ENCODE measurements at regions not wholly inside any gene's neighbourhood (a gene's known extent, or its start where the extent isn't known, plus 50 kb on each side); places are given as distances from the start of the nearest gene placed in this dataset.
"Not testable (repeated sequence)": the region's sequence is repeated elsewhere in the genome, so short reads cannot be mapped to it uniquely, and the experiment has no call there.

GRCh38 chr6:58290177-58290576 is 972.7 kb downstream of the PRIM2 start (continued):
- TF ChIP-seq CTCF (IDR thresholded peaks at IDR 0.05 in 2 of 3, conservative IDR thresholded peaks at IDR 0.05 in 1 of 3; ENCODE audit: borderline replicate concordance in 1 of 3, insufficient read depth in 1 of 3, low read depth in 2 of 3, low read length in 2 of 3) (no peak), SRF (IDR thresholded peaks at IDR 0.05; ENCODE audit: low read depth) (no peak), POLR2AphosphoS5 (IDR thresholded peaks at IDR 0.05; ENCODE audit: low read depth, low read length) (no peak), FOSL1 (IDR thresholded peaks at IDR 0.05; ENCODE audit: low read depth) (no peak), RAD21 (IDR thresholded peaks at IDR 0.05; ENCODE audit: low read depth) (no peak), ZBTB33 (IDR thresholded peaks at IDR 0.05; ENCODE audit: extremely low read depth, insufficient replicate concordance, low read length) (no peak), TCF7L2 (IDR thresholded peaks at IDR 0.05; ENCODE audit: borderline replicate concordance, extremely low read depth, insufficient read depth, insufficient read length) (no peak), SIN3A (IDR thresholded peaks at IDR 0.05; ENCODE audit: low read depth) (no peak)

GRCh38 chr6:58291319-58291718 is 973.9 kb downstream of the PRIM2 start:
- H3K79me2 ChIP-seq (ENCODE audit: insufficient read depth, low read length); ATAC-seq; DNase-seq (ENCODE audit: low read depth, low spot score); H3K4me2 ChIP-seq (ENCODE audit: low read length); H3K36me3 ChIP-seq (ENCODE audit: control insufficient read depth in 1 of 2, insufficient read depth in 2 of 2, low read length in 2 of 2); POLR2A ChIA-PET; H3K4me3 ChIP-seq (replicated peaks in 1 of 2; ENCODE audit: low read depth in 1 of 2, low read length in 2 of 2); BruUV-seq (replicated peaks); H2AFZ ChIP-seq (ENCODE audit: low read depth, low read length, poor library complexity, severe bottlenecking); RAD21 ChIA-PET (ENCODE audit: low non-redundant PET in 1 of 2, low total read pairs in 2 of 2, uncharacterized antibody in 2 of 2, unreplicated experiment in 2 of 2); H3K4me1 ChIP-seq (ENCODE audit: control insufficient read depth in 1 of 2, insufficient read depth in 2 of 2, low read length in 2 of 2); intact Hi-C loops (cut with micrococcal nuclease); H3K9me3 ChIP-seq (ENCODE audit: control insufficient read depth in 1 of 2, insufficient read depth in 1 of 2, low read depth in 1 of 2, low read length in 2 of 2); CTCF ChIA-PET; H4K20me1 ChIP-seq (ENCODE audit: insufficient read depth); H3K27ac ChIP-seq (ENCODE audit: low read depth, low read length); H3K9ac ChIP-seq (ENCODE audit: low read length); H3K27me3 ChIP-seq (ENCODE audit: insufficient read depth, low read length); H3K9me2 ChIP-seq (ENCODE audit: insufficient read depth): not testable (repeated sequence)

- DNase-seq (ENCODE audit: low read depth, low spot score); H3K4me2 ChIP-seq (ENCODE audit: low read length); BruUV-seq (replicated peaks); RAD21 ChIA-PET (ENCODE audit: low non-redundant PET in 1 of 2, low total read pairs in 2 of 2, uncharacterized antibody in 2 of 2, unreplicated experiment in 2 of 2); H3K4me3 ChIP-seq (replicated peaks in 1 of 2; ENCODE audit: low read depth in 1 of 2, low read length in 2 of 2); H3K9me3 ChIP-seq (ENCODE audit: control insufficient read depth in 1 of 2, insufficient read depth in 1 of 2, low read depth in 1 of 2, low read length in 2 of 2); H3K79me2 ChIP-seq (ENCODE audit: insufficient read depth, low read length); ATAC-seq; H3K4me1 ChIP-seq (ENCODE audit: control insufficient read depth in 1 of 2, insufficient read depth in 2 of 2, low read length in 2 of 2); intact Hi-C loops (cut with micrococcal nuclease); CTCF ChIA-PET; H2AFZ ChIP-seq (ENCODE audit: low read depth, low read length, poor library complexity, severe bottlenecking); POLR2A ChIA-PET; H4K20me1 ChIP-seq (ENCODE audit: insufficient read depth); H3K36me3 ChIP-seq (ENCODE audit: control insufficient read depth in 1 of 2, insufficient read depth in 2 of 2, low read length in 2 of 2); H3K9ac ChIP-seq (ENCODE audit: low read length); H3K27me3 ChIP-seq (ENCODE audit: insufficient read depth, low read length); H3K27ac ChIP-seq (ENCODE audit: low read depth, low read length); H3K9me2 ChIP-seq (ENCODE audit: insufficient read depth): not testable (repeated sequence)
Measured at GRCh38 chr6:58307901-58308300, 990.5 kb downstream of the PRIM2 start.

GRCh38 chr6:58332108-58332507 is 1014.7 kb downstream of the PRIM2 start:
- H3K4me1 ChIP-seq (ENCODE audit: control insufficient read depth in 1 of 2, insufficient read depth in 2 of 2, low read length in 2 of 2); CTCF ChIA-PET; H3K9me2 ChIP-seq (ENCODE audit: insufficient read depth); H3K4me3 ChIP-seq (replicated peaks in 1 of 2; ENCODE audit: low read depth in 1 of 2, low read length in 2 of 2); RAD21 ChIA-PET (ENCODE audit: low non-redundant PET in 1 of 2, low total read pairs in 2 of 2, uncharacterized antibody in 2 of 2, unreplicated experiment in 2 of 2); H3K36me3 ChIP-seq (ENCODE audit: control insufficient read depth in 1 of 2, insufficient read depth in 2 of 2, low read length in 2 of 2); H3K27me3 ChIP-seq (ENCODE audit: insufficient read depth, low read length); DNase-seq (ENCODE audit: low read depth, low spot score); H4K20me1 ChIP-seq (ENCODE audit: insufficient read depth); ATAC-seq; POLR2A ChIA-PET; H3K9ac ChIP-seq (ENCODE audit: low read length); H2AFZ ChIP-seq (ENCODE audit: low read depth, low read length, poor library complexity, severe bottlenecking); H3K79me2 ChIP-seq (ENCODE audit: insufficient read depth, low read length); BruUV-seq (replicated peaks); H3K27ac ChIP-seq (ENCODE audit: low read depth, low read length); H3K9me3 ChIP-seq (ENCODE audit: control insufficient read depth in 1 of 2, insufficient read depth in 1 of 2, low read depth in 1 of 2, low read length in 2 of 2); H3K4me2 ChIP-seq (ENCODE audit: low read length): not testable (repeated sequence)
- intact Hi-C loops (cut with micrococcal nuclease): loop anchor here (10.0 kb wide), 1 partner anchor 47 kb away; no protein-coding TSS in a partner anchor
